Left forelimb (tissue), 1 donor: ENCODE measurements at regions not wholly inside any gene's neighbourhood (a gene's known extent, or its start where the extent isn't known, plus 50 kb on each side); places are given as distances from the start of the nearest gene placed in this dataset.
"Not testable (repeated sequence)": the region's sequence is repeated elsewhere in the genome, so short reads cannot be mapped to it uniquely, and the experiment has no call there.

Source experiments
- DNase-seq: peaks from one replicate; pipeline ENCODE4 v3.0.0-alpha.2; 2018; ENCODE audit warnings: low spot score

- DNase-seq = no peak
Measured at GRCh38 chr2:128660836-128661235, 342.2 kb upstream of the HS6ST1 start.

GRCh38 chr2:128661311-128661710, 342.6 kb upstream of the HS6ST1 start:
- DNase-seq = no peak

GRCh38 chr2:128662051-128662471, 343.4 kb upstream of the HS6ST1 start:
- no peak for DNase-seq

- no peak for DNase-seq
Measured at GRCh38 chr2:128663371-128664050, 344.8 kb upstream of the HS6ST1 start.

- no peak for DNase-seq
Measured at GRCh38 chr2:128664499-128664971, 345.9 kb upstream of the HS6ST1 start.

- no peak for DNase-seq
Measured at GRCh38 chr2:128665113-128665512, 346.4 kb upstream of the HS6ST1 start.

GRCh38 chr2:128666596-128666995, 347.9 kb upstream of the HS6ST1 start:
- DNase-seq = no peak

GRCh38 chr2:128667391-128667790, 348.7 kb upstream of the HS6ST1 start:
- DNase-seq = no peak

GRCh38 chr2:128668946-128669345, 350.3 kb upstream of the HS6ST1 start:
- no peak for DNase-seq

GRCh38 chr2:128670066-128670465, 351.4 kb upstream of the HS6ST1 start:
- no peak for DNase-seq

- DNase-seq = not testable (repeated sequence)
Measured at GRCh38 chr2:128671981-128672757, 353.5 kb upstream of the HS6ST1 start.

- peak; percentile 15 for DNase-seq
Measured at GRCh38 chr2:128679680-128680079, 361.0 kb upstream of the HS6ST1 start.

GRCh38 chr2:128681507-128681906, 362.8 kb upstream of the HS6ST1 start:
- peak; percentile 18 for DNase-seq

- peak; percentile 33 for DNase-seq
Measured at GRCh38 chr2:128682266-128682665, 363.6 kb upstream of the HS6ST1 start.

GRCh38 chr2:128682729-128683284, 364.1 kb upstream of the HS6ST1 start:
- DNase-seq = peak; percentile 41

- peak; percentile 25 for DNase-seq
Measured at GRCh38 chr2:128684523-128684922, 365.9 kb upstream of the HS6ST1 start.

- no peak for DNase-seq
Measured at GRCh38 chr2:128685841-128686496, 367.3 kb upstream of the HS6ST1 start.

- no peak for DNase-seq
Measured at GRCh38 chr2:128686497-128686859, 367.8 kb upstream of the HS6ST1 start.

GRCh38 chr2:128686881-128687555, 368.4 kb upstream of the HS6ST1 start:
- DNase-seq = no peak

GRCh38 chr2:128687565-128687964, 368.9 kb upstream of the HS6ST1 start:
- no peak for DNase-seq

GRCh38 chr2:128689971-128690370, 371.3 kb upstream of the HS6ST1 start:
- no peak for DNase-seq

GRCh38 chr2:128690431-128690830, 371.8 kb upstream of the HS6ST1 start:
- DNase-seq = no peak
